Ectodermal cell (in vitro differentiated cells): ENCODE measurements at regions not wholly inside any gene's neighbourhood (a gene's known extent, or its start where the extent isn't known, plus 50 kb on each side); places are given as distances from the start of the nearest gene placed in this dataset.

Experiments
- H3K27ac ChIP-seq: 2 replicates; pipeline ENCODE4 v1.7.0; 2013; ENCODE audit warnings: mild to moderate bottlenecking, low read depth, low read length; ENCODE audit not compliant: insufficient read depth, poor library complexity, severe bottlenecking
- H3K27me3 ChIP-seq: 2 replicates; pipeline ENCODE4 v1.7.0; 2013; ENCODE audit warnings: mild to moderate bottlenecking, low read length; ENCODE audit not compliant: insufficient read depth, control insufficient read depth, poor library complexity, severe bottlenecking
- H3K36me3 ChIP-seq: one replicate; pipeline ENCODE4 v1.7.0; 2013; ENCODE audit warnings: low read length; ENCODE audit not compliant: control insufficient read depth, insufficient read depth
- H3K4me1 ChIP-seq: one replicate; pipeline ENCODE4 v1.7.0; 2013; ENCODE audit warnings: low read length; ENCODE audit not compliant: control insufficient read depth, insufficient read depth
- H3K4me3 ChIP-seq: 2 replicates; pipeline ENCODE4 v1.7.0; 2013; ENCODE audit warnings: low read depth, low read length, control low read depth; ENCODE audit not compliant: insufficient read depth
- H3K9me3 ChIP-seq: 2 replicates; pipeline ENCODE4 v1.7.0; 2013; ENCODE audit warnings: mild to moderate bottlenecking, low read length, moderate library complexity; ENCODE audit not compliant: control insufficient read depth
- WGBS, 2 experiments: methylation state at CpG; one replicate each; pipeline ENCODE4 v1.1.7; 2013; ENCODE audit warnings: missing lambda C conversion rate in 2 of 2; 5-methylcytosine and 5-hydroxymethylcytosine counted together

- H3K36me3 ChIP-seq, result no peaks in the 10 kb centered on the region
- no peaks in the 10 kb centered on the region for H3K9me3 ChIP-seq
- no peak overlapping the region for H3K27ac ChIP-seq
- 90 to 91% methylated on average over 6 of the region's 6 CpGs for WGBS, 2 experiments
- H3K27me3 ChIP-seq, result peaks cover 25% of the 10 kb centered on the region
- no peak overlapping the region for H3K4me3 ChIP-seq
- H3K4me1 ChIP-seq, result no peaks in the 10 kb centered on the region
Measured at GRCh38 chr16:86065711-86066110, 166.7 kb downstream of the IRF8 start.

- Histone ChIP-seq H3K27ac (no peak overlapping the region), H3K9me3 (no peaks in the 10 kb centered on the region), H3K27me3 (peaks cover 35% of the 10 kb centered on the region), H3K36me3 (no peaks in the 10 kb centered on the region), H3K4me3 (no peak overlapping the region), H3K4me1 (no peaks in the 10 kb centered on the region)
- 93 to 94% methylated on average over 17 of the region's 17 CpGs for WGBS, 2 experiments
Measured at GRCh38 chr16:86066811-86067210, 167.8 kb downstream of the IRF8 start.

GRCh38 chr16:86067516-86067915 lies 168.6 kb downstream of the IRF8 start:
- WGBS, 2 experiments, result 90 to 92% methylated on average over 10 of the region's 10 CpGs
- Histone ChIP-seq H3K9me3 (no peaks in the 10 kb centered on the region), H3K27ac (no peak overlapping the region), H3K4me3 (no peak overlapping the region), H3K36me3 (no peaks in the 10 kb centered on the region), H3K27me3 (peaks cover 38% of the 10 kb centered on the region), H3K4me1 (no peaks in the 10 kb centered on the region)

DNA sequence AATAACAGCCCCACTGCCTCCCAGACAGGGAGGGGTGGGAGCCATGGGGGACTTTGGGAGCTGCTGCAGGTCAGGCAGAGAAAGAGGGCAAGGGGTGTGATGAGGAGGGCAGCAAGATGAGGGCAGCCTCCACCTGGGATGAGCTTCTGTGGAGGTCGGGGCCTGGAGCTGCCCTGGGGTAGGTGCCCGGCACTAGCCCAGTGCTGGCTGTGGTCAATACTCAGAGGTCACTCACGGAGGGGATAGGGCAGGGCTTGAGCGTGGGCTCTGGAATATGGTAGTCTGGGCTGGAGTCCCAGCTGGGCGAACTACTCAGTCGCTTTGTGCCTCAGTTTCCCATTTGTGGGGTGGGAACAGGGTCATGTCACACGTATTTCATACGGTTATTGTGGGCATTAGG lies 169.0 kb downstream of the IRF8 start:
- Histone ChIP-seq H3K27me3 (peaks cover 36% of the 10 kb centered on the region), H3K4me1 (no peaks in the 10 kb centered on the region)
- 88% methylated on average over 8 of the region's 8 CpGs for WGBS, 2 experiments

DNA sequence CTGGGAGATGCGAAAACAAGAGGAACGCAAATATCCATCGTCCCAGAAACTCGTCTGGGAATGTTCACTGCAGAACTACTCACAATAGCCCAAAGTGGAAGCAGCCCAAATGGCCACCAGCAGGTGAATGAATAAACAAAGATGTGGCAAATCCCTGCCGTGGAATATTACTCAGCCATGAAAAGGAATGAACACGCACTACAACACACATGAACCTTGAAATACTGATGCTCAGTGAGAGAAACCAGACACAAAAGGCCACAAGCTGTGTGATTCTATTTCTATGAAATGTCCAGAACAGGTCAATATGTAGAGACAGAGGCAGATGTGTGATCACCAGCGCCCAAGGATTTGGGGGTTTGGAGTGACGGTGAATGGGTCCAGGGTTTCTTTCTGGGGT lies 169.8 kb downstream of the IRF8 start:
- H3K4me3 ChIP-seq, result no peak overlapping the region
- 95% methylated on average over 8 of the region's 8 CpGs for WGBS, 2 experiments

More for the DNA sequence above, 169.0 kb downstream of the IRF8 start:
- no peak overlapping the region for H3K4me3 ChIP-seq
- H3K27ac ChIP-seq, result no peak overlapping the region
- H3K9me3 ChIP-seq, result no peaks in the 10 kb centered on the region
- no peaks in the 10 kb centered on the region for H3K36me3 ChIP-seq

DNA sequence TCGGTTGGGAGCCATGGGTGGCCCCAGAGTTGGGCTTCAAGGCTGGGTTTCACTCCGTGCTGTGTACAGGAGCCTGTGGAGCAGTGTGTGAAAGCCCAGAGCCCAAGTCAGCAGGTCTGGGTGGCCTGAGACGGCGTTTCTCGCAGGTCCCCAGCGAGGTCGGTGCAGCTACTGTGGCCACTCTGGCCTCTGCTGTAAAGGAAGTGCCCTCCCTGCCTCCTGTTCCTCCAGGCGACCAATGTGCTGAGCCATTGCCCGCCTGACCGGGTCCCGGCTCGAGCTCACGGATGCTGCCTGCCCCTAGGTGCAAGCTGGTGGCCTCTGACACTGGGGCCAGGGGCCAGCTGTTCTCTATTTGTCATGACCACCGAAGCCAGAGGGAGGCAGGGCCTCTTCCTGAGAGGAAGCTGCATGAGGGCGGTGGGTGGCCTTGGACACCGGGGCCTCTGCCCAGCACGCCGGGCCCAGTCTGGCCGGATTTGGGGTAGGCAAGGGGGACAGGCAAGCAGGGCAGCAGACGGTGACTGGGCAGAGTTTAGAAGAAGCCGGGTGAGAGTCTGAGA lies 170.9 kb downstream of the IRF8 start:
- H3K27ac ChIP-seq, result no peak overlapping the region

More for the DNA sequence above, 169.8 kb downstream of the IRF8 start:
- Histone ChIP-seq H3K4me1 (no peaks in the 10 kb centered on the region), H3K27ac (no peak overlapping the region), H3K9me3 (no peaks in the 10 kb centered on the region), H3K36me3 (no peaks in the 10 kb centered on the region), H3K27me3 (peaks cover 41% of the 10 kb centered on the region)

GRCh38 chr16:86070484-86070883 lies 171.5 kb downstream of the IRF8 start:
- Histone ChIP-seq H3K27ac (no peak overlapping the region), H3K4me1 (peaks cover 14% of the 10 kb centered on the region), H3K27me3 (peaks cover 58% of the 10 kb centered on the region), H3K4me3 (no peak overlapping the region), H3K36me3 (no peaks in the 10 kb centered on the region), H3K9me3 (no peaks in the 10 kb centered on the region)
- 87 to 91% methylated on average over 6 of the region's 6 CpGs for WGBS, 2 experiments

More for the DNA sequence above, 170.9 kb downstream of the IRF8 start:
- Histone ChIP-seq H3K9me3 (no peaks in the 10 kb centered on the region), H3K36me3 (no peaks in the 10 kb centered on the region), H3K27me3 (peaks cover 52% of the 10 kb centered on the region), H3K4me3 (no peak overlapping the region), H3K4me1 (peaks cover 8% of the 10 kb centered on the region)
- 86 to 88% methylated on average over 21 of the region's 21 CpGs for WGBS, 2 experiments

GRCh38 chr16:86070971-86071370 lies 172.0 kb downstream of the IRF8 start:
- H3K4me1 ChIP-seq, result peaks cover 15% of the 10 kb centered on the region
- H3K27me3 ChIP-seq, result peaks cover 63% of the 10 kb centered on the region
- H3K4me3 ChIP-seq, result no peak overlapping the region
- no peak overlapping the region for H3K27ac ChIP-seq
- H3K9me3 ChIP-seq, result no peaks in the 10 kb centered on the region
- H3K36me3 ChIP-seq, result no peaks in the 10 kb centered on the region
- WGBS, 2 experiments, result 91 to 92% methylated on average over 7 of the region's 7 CpGs

DNA sequence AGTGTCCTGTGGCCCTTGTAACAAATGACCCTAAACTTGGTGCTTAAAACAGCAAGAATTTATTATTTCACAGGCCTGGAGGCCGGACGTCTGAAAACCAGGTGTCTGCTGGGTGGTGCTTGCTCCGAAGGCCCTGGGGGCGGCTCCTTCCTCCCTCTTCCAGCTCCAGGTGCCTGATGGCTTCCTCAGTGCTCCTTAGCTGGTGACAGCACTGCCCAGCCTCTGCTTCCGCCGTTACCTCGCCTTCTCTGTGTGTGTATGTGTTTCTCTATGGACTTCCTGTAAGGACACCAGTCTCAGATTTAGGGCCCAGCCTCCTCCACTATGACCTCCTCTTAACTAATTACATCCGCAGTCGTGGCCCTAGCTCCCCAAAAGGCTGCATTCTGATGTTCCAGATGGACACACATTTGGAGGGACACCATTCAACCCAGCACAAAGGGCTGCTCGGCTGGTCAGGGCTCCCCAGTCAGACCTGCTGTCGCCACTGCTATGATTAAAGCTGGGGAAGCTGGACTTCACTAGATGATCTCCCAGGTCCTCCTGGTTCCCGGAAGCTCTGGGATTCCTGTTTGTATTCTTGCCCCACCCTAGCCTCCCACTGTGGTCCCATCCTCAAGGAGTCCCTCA lies 172.8 kb downstream of the IRF8 start:
- 86 to 90% methylated on average over 12 of the region's 12 CpGs for WGBS, 2 experiments

DNA sequence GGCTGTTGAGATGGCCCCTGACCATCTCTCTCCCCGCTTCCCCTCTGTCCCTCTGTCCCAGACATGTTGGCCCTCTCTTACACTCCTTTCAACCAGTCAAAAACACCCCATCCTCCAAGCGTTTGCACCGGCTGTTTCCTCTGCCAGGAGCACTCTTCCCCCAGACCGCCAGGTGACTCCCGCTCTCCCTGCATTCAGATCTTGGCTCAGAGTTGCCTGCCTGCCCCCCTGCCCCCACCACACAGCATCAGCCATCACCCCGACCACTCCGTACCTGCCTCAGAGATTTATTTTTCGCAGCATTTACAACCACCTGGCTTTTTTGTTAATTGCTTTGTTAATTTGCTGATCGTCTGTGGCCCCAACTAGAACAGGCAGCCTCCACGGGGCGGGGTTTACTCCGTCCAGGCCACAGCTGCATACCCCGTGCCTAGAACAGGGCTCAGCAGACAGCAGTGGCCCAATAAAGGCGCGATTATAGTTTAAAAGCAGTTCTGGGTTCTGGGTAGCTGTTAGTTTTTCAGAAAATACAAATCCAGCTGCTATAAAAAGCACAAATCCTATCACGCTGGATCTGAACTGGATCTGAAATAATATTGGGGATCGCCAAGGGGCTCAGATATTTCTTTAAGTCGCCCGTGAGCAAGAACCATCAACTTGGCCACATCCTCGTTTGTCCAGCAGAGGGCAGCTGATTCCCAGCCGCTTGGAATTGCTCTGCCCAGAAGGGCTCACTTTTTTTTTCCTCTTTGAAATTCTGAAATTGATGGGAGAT lies 173.6 kb downstream of the IRF8 start:
- H3K9me3 ChIP-seq, result no peaks in the 10 kb centered on the region
- peaks cover 72% of the 10 kb centered on the region for H3K27me3 ChIP-seq
- no peak overlapping the region for H3K4me3 ChIP-seq
- no peak overlapping the region for H3K27ac ChIP-seq
- H3K36me3 ChIP-seq, result no peaks in the 10 kb centered on the region
- 57 to 60% methylated on average over 21 of the region's 21 CpGs for WGBS, 2 experiments
- H3K4me1 ChIP-seq, result peaks cover 15% of the 10 kb centered on the region

More for the DNA sequence above, 172.8 kb downstream of the IRF8 start:
- H3K4me1 ChIP-seq, result peaks cover 15% of the 10 kb centered on the region
- H3K9me3 ChIP-seq, result no peaks in the 10 kb centered on the region
- no peaks in the 10 kb centered on the region for H3K36me3 ChIP-seq
- H3K27ac ChIP-seq, result no peak overlapping the region
- H3K4me3 ChIP-seq, result no peak overlapping the region
- peaks cover 66% of the 10 kb centered on the region for H3K27me3 ChIP-seq
